ENCODE measurements at regions not wholly inside any gene's neighbourhood (a gene's known extent, or its start where the extent isn't known, plus 50 kb on each side); places are given as distances from the start of the nearest gene placed in this dataset.

DNA sequence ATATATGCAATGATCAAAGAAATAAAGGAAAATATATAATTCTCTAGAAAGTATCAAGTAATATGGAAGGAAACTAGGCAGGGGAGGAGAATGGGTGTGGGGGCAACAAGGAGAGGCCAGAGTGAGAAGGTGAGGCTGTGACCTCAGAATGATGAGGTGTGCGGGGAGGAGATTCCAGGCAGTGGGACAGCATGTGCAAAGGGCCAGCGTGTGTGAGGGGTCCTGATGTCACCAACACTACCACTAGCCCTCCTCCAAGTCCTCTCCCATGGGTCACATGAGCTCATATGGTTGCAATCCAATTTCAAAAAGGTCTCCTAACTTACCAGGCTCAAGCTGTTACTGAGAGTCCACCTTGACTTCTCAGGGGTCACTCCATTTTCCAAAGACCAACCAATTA is 463.9 kb downstream of the MN1 start:
- TF ChIP-seq EZH2 (IDR thresholded peaks at IDR 0.05; ENCODE audit: borderline replicate concordance, low read depth, low read length, poor library complexity, severe bottlenecking) (no peak), CTCF (conservative IDR thresholded peaks at IDR 0.05; ENCODE audit: low read depth, low read length) (no peak)

Data from A673 (cell line).